NOMO-1 (cell line): ENCODE measurements at regions not wholly inside any gene's neighbourhood (a gene's known extent, or its start where the extent isn't known, plus 50 kb on each side); places are given as distances from the start of the nearest gene placed in this dataset.
"Not testable (repeated sequence)": the region's sequence is repeated elsewhere in the genome, so short reads cannot be mapped to it uniquely, and the experiment has no call there.

Experiments
- DNase-seq, 2 experiments: peaks; one replicate each; lab custom pipeline; 2025; ENCODE audit not compliant: unreplicated experiment in 2 of 2; lab: John Stamatoyannopoulos, UW

DNA sequence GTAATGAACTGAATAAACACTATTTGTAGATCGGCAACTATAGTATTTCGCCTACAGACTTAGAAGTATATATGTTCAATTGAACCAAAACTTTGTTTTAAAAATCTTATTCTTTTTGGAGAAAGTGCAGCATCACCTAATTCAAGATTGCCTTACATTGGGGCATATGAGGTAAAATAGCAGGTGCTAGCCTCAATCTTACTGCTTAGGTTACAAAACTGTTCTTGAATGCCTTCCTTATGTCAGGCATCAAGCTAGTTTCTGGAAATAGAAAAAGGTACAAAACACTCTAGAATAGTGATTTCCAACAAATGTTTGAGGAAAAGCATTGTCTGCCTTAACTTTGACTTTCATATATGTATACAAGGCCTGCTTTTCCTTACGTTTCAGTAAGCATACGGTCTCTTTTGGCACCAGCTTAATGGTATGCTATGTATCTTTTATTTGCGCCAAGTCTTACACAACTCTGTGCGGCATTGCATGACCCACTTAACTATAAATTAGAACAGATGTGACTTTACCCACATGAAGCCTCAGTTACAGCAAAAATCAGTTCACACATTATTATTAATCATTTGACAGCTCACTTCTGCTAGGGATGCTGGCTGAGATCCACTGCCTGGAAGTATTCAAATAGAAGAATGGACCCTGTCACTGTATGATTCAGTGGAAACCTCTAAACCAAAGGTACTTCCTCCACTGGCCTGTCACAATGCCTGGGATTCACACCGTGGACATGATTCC lies 174.1 kb downstream of the PRELID2 start:
- no peak for DNase-seq

- DNase-seq: no peak
Measured at GRCh38 chr5:145658435-145658834, 176.7 kb downstream of the PRELID2 start.

DNA sequence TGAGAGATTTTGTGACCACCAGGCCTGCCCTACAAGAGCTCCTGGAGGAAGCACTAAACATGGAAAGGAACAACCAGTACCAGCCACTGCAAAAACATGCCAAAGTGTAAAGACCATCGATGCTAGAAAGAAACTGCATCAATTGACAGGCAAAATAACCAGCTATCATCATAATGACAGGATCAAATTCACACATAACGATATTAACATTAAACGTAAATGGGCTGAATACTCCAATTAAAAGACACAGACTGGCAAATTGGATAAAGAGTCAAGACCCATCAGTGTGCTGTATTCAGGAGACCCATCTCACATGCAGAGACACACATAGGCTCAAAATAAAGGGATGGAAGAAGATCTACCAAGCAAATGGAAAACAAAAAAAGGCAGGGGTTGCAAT lies 182.4 kb downstream of the PRELID2 start:
- not testable (repeated sequence) for DNase-seq

- DNase-seq: not testable (repeated sequence)
Measured at GRCh38 chr5:145647137-145647536, 188.0 kb downstream of the PRELID2 start.

GRCh38 chr5:145643214-145643613 lies 191.9 kb downstream of the PRELID2 start:
- not testable (repeated sequence) for DNase-seq

DNA sequence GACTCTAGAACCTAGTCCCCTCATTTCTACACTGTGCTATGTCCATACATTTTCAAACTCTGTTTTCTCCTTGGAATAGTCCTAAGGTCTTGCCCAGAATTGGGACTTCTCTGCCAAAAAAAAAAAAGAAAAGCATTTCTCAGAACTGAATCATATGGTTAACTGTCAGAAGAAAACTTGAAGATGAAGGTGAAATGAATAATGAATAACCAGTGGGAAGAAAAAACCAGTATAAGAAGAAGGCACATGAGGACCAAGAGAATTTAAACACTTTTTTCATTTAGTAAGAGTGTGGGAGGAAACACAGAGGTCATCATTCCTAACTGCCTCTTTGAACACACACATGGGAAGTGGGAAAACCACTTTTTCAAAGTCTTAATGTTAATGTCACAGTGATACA lies 197.7 kb downstream of the PRELID2 start:
- no peak for DNase-seq

DNA sequence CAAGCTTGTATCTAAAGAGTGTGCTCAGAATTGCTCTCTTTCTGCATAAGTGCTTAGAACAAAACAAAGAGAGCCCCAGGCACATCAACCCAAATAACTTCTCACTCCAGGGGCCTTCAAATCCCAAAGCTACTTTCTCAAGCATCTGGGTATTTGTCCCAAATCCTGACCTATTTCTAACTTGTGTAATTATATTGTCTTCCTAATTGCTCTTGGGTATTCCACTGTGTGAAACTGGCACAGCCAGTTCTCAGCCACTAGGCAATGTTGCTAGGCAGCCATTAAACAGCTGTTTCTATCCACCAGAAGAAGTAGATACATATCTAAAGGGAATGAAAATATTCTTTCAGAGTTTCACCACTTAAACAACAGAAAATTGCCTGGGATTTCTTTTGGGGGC lies 198.8 kb downstream of the PRELID2 start:
- no peak for DNase-seq

DNA sequence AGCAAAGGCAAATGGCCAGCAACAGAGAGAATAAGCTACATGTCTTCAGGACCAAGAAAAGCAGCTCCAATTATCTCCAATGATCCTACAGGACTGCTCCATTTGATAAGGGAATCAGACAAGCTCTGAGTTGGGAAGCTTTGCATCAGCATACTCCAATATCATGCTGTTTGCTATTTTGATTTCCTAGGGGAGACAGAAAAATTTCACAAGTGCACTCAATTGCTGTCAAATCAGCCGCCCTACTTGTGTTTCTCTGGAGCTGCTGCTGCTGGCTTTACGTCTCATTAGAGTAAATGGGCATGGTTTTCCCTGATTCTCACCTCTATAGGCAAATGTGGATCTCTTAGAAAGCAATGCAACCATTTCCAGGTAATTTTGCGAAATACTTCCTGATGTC lies 201.7 kb downstream of the PRELID2 start:
- no peak for DNase-seq

- no peak for DNase-seq
Measured at GRCh38 chr5:145632701-145633100, 202.4 kb downstream of the PRELID2 start.

DNA sequence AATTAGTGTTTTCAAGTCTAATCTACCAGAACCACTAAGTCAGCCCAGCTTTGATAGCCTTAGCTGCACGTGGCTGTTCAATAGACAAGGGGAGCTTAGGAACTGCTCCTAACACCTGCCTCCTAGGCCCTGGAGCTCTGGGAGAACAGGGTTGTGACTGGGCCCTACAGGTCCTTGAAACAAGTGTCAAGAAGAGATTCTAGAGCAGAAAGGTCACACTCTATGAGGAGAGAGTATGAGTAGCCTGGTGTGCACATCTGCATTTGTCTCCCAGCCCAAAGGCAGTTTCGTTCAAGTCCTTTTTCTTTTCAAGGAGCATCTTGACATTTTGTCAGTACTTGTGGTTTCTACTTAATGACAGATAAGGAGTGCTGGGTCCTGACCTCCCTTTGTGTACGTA lies 206.1 kb downstream of the PRELID2 start:
- DNase-seq: no peak

GRCh38 chr5:145628525-145628924 lies 206.6 kb downstream of the PRELID2 start:
- no peak for DNase-seq

- no peak for DNase-seq
Measured at GRCh38 chr5:145619806-145620310, 215.3 kb downstream of the PRELID2 start.

DNA sequence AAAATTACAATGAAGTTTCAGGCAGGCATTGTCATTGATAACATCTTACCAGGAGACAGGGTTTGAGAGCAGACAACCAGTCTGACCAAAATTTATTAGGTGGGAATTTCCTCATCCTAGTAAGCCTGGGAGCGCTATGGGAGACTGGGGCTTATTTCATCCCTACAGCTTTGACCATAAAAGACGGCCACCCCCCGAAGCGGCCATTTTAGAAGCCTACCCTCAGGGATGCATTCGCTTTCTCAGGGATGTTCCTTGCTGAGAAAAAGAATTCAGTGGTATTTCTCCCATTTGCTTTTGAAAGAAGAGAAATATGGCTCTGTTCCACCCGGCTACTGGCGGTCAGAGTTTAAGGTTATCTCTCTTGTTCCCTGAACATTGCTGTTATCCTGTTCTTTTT lies 218.4 kb downstream of the PRELID2 start:
- DNase-seq: not testable (repeated sequence)

DNA sequence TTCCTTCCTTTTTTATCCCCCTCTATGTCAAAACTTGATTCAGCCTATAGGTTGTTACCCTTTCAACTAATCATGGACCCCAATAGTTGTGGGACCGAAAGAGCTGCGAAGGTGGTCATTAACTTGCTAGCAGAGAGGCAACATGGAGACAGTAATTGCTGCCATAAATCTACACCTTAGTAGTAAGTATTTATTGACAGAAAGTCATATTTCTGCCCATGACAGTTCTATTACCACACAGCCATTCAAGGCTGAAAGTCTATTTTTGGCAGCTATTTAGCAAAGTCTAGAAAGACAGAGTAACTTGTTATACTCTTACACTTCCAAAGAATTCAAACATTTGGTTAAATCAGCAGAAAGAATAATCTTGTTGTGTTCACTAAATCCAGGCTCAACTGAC lies 236.2 kb downstream of the PRELID2 start:
- no peak for DNase-seq

GRCh38 chr5:145598184-145598583 lies 237.0 kb downstream of the PRELID2 start:
- DNase-seq: no peak

GRCh38 chr5:145591578-145591977 lies 243.6 kb downstream of the PRELID2 start:
- DNase-seq: no peak

- no peak for DNase-seq
Measured at GRCh38 chr5:145589063-145589462, 246.1 kb downstream of the PRELID2 start.

GRCh38 chr5:145588558-145588957 lies 246.6 kb downstream of the PRELID2 start:
- DNase-seq: no peak

GRCh38 chr5:145588113-145588512 lies 247.0 kb downstream of the PRELID2 start:
- no peak for DNase-seq

DNA sequence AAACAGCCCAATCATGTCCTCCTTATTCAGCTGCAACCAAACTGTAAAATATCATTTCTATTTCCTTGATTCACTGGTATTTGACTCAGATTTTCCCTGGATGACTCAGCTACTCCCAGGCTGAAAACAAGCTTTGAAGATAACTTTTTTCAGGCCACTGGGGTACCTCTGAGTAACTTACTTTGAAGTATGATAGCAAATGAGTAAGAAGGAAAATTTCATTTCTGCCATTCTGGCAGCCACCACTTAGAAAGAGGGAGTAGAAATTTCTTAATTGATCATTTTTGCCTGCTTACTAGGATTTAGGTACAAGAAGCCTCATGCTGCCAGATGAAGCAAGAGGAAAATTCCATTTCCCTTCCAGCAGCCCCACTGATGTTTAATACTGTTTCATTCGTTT lies 247.4 kb downstream of the PRELID2 start:
- DNase-seq: no peak

GRCh38 chr5:145587308-145587672 lies 247.9 kb downstream of the PRELID2 start:
- DNase-seq: no peak

- DNase-seq: no peak
Measured at GRCh38 chr5:145586661-145587307, 248.4 kb downstream of the PRELID2 start.
